Coronary artery (tissue), 2 donors: ENCODE measurements at regions not wholly inside any gene's neighbourhood (a gene's known extent, or its start where the extent isn't known, plus 50 kb on each side); places are given as distances from the start of the nearest gene placed in this dataset.

Source experiments
- DNase-seq: peaks from one replicate; pipeline ENCODE4 v3.0.0-alpha.2; 2017; ENCODE audit warnings: low spot score
- H3K27ac ChIP-seq, 2 donors: fragments of 200-600 bp; sonication (generic); one replicate each; pipeline ENCODE4 v1.5.1; 2016 to 2019
- H3K4me3 ChIP-seq: fragments of 200-600 bp; sonication (generic); 2 replicates; pipeline ENCODE4 v1.5.1; 2016; ENCODE audit warnings: mild to moderate bottlenecking, moderate library complexity
- TF ChIP-seq, protein P1 (sequence below): fragments of 200-600 bp; sonication (generic); IDR thresholded peaks from one replicate; pipeline ENCODE4 v1.5.1; 2019; ENCODE audit warnings: antibody characterized with exemption

DNA sequence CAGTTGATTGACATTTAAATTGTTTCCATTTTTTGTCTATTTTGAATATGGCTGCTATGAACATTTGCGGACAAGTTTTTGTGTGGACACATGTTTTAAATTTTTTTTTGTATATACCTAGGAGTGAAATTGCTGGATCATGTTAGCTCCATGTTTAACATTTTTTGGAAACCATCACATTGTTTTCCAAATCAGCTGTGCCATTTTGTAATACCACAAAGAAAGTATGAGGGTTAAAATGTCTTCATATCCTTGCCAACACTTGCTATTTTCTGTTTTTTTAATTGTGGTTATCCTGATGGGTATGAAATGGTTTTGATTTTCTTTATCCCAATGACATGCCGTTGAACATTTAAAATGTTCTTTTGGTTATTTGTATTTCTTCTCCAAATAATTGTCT lies 52.1 kb downstream of the CARTPT start:
- DNase-seq, result no peak
- TF ChIP-seq, protein P1, sequence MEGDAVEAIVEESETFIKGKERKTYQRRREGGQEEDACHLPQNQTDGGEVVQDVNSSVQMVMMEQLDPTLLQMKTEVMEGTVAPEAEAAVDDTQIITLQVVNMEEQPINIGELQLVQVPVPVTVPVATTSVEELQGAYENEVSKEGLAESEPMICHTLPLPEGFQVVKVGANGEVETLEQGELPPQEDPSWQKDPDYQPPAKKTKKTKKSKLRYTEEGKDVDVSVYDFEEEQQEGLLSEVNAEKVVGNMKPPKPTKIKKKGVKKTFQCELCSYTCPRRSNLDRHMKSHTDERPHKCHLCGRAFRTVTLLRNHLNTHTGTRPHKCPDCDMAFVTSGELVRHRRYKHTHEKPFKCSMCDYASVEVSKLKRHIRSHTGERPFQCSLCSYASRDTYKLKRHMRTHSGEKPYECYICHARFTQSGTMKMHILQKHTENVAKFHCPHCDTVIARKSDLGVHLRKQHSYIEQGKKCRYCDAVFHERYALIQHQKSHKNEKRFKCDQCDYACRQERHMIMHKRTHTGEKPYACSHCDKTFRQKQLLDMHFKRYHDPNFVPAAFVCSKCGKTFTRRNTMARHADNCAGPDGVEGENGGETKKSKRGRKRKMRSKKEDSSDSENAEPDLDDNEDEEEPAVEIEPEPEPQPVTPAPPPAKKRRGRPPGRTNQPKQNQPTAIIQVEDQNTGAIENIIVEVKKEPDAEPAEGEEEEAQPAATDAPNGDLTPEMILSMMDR, result no peak
- Histone ChIP-seq H3K27ac (no peak overlapping the region), H3K4me3 (no peak overlapping the region)

DNA sequence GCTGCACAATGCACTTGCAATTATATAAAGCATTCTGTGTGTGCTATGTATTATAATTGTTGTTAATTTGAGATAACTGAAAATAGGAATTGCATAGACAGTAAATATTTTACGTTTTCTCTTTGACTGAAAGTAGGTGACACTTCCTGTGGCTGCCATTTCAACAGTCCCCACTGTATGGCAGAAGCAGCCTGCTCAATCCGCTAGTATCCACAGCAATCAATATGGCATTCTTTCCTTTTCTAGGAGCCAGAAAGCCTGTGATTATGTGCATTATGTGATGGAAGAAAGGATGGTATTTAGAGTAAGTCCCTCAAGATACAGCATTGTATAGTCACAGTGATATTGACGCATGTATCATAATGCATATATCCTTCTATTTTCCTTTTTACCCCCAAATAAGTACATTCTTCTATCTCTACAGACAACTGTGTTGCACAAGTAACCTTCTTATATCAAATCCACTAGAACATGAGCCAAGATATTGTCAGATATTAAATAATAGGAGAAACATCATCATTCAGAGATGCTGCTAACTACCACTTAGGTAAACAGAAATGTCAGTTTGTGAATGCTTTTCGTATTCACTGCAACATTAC lies 59.7 kb downstream of the CARTPT start:
- TF ChIP-seq, protein P1, result no peak
- no peak overlapping the region for H3K4me3 ChIP-seq
- H3K27ac ChIP-seq, result no peak overlapping the region
- no peak for DNase-seq

DNA sequence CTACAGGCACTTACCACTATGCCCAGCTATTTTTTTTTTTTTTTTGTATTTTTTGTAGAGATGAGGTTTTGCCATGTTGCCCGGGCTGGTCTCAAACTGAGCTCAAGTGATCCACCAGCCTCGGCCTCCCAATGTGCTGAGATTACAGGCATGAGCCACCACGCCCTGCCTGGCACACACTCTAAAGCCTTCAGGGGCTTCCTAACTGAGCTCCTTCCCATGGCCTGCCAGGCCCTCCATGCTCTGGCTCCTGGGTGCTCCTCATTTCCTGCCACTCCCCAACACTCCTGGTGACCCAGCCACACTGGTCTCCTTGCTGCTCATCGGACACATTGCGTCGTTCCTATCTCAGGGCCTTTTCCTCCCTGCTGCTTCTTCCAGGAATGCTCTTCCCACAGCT lies 61.5 kb downstream of the CARTPT start:
- Histone ChIP-seq H3K27ac (no peak overlapping the region), H3K4me3 (no peak overlapping the region)
- TF ChIP-seq, protein P1, result no peak
- DNase-seq, result no peak

DNA sequence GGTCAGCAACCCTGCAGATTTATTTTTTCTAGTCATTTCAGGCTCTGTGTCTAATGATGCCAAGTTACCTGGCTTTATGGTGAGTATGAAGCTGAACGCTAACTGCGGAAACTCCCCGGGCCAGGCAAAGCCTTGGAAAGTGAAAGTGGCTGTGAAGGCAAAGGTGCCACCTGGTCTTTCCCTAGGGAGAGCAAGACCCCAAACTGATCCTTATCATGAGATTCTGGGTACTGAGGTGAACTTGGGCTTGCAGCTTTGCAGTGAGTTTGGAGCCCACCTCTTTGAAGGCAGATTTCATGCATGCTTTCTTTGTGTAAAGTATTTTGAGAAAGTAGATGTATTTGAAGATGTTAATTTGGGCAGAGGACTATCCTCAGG lies 63.3 kb downstream of the CARTPT start:
- peak overlapping the region; percentile 57 for H3K4me3 ChIP-seq
- TF ChIP-seq, protein P1, result no peak
- no peak for DNase-seq
- no peak overlapping the region for H3K27ac ChIP-seq

DNA sequence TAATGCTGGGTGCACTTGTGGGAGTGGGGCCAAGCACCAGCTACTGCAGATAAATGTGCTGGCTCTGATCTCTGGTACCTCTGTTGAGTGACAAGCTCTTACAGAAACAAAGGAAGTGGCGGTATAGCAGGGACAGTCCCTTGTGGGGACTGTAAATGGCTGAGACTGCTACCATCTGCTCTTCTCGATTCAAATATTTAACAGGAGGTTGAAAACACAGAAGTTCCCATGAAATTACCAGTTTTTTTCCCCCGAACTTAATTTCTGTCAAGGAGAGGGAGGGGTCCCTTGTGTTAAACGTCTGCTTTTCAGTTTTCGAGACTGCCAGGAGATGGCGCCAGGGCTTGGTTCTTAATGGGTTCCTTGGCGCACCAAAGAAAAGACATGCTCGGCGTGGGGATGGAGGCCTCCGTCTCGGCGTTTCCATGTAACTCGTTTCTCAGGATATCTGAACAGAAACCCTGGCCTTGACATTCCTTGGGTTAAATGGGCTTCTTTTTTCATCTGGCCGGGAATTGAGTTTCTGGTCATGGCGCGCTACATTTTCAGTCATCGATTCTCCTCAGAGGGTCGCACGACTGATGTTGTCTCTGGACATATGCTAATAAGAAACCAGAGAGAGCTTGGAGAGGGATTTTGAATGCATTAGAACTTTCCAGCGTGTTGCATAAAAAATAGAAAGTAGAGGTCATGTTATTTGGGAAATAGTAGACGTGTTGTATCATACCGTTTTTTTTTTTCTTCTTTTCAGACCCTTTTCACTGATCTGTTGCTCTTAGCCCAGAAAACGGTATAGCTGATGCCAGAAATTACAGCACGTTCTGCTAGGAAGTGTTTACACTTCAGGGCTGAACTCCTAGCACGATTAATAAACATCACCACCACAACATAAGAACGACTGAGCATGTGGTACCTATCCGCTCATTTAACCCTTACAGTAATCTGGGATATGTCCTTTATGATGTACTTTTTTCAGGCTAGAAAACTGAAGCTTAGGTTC lies 64.0 kb downstream of the CARTPT start:
- H3K4me3 ChIP-seq, result peak overlapping the region; percentile 57
- peak; percentile 80 for DNase-seq
- TF ChIP-seq, protein P1, result no peak
- H3K27ac ChIP-seq, result no peak overlapping the region

DNA sequence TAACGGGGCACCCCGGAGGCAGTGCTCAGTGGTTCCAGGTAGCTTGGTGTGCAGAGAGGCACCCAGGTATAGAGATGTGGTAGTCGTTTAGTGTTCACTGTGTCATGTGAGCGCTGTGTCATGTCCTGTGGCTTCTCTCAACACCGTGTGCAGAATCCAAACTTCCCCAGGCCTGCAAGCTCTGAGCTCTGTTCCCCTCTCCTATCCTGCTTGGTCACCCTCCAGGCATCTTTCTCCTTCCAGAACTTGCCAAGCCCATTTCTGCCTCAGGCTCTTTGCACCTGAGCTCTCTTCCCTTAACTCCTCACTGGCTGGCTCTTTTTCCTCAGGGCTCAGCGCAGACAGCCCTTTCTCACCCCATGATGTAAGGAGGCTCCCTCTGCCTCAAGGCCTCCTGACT lies 64.8 kb downstream of the CARTPT start:
- no peak for DNase-seq
- TF ChIP-seq, protein P1, result no peak
- Histone ChIP-seq H3K4me3 (no peak overlapping the region), H3K27ac (no peak overlapping the region)
